ENCODE measurements at regions not wholly inside any gene's neighbourhood (a gene's known extent, or its start where the extent isn't known, plus 50 kb on each side); places are given as distances from the start of the nearest gene placed in this dataset.

DNA sequence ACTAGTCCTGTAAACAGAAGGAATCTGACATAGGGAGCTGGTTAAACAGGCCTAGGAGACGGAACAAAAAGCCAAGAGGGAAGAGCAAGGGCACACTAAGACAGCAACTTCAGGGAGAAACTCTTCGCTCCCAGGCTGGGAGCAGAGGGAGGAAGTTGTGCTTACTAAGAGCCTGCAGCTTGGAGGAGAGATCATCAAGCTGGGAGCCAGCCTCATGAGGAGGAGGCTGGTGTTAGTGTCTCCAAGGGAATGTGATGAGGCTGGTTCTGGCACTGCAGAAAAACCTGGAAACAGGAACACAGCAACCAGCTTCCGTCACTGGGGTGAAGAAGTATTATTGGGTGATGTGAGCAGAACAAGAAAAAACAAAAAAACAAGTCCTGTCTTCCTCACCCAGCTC is 1027.3 kb downstream of the UQCRFS1 start:
- TF ChIP-seq RUNX3 (IDR thresholded peaks at IDR 0.05; ENCODE audit: low read length) (no peak), RAD21 (IDR thresholded peaks at IDR 0.05; ENCODE audit: insufficient read depth, low read depth, low read length) (no peak), HDAC2 (IDR thresholded peaks at IDR 0.05) (no peak), EP300 (IDR thresholded peaks at IDR 0.05; ENCODE audit: borderline replicate concordance in 1 of 2, control insufficient read depth in 1 of 2, low read depth in 2 of 2, low read length in 2 of 2) (no peak)
- TF ChIP-seq, protein P1, sequence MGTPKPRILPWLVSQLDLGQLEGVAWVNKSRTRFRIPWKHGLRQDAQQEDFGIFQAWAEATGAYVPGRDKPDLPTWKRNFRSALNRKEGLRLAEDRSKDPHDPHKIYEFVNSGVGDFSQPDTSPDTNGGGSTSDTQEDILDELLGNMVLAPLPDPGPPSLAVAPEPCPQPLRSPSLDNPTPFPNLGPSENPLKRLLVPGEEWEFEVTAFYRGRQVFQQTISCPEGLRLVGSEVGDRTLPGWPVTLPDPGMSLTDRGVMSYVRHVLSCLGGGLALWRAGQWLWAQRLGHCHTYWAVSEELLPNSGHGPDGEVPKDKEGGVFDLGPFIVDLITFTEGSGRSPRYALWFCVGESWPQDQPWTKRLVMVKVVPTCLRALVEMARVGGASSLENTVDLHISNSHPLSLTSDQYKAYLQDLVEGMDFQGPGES (IDR thresholded peaks at IDR 0.05), result no peak
